KMS-11 (cell line): ENCODE measurements at regions not wholly inside any gene's neighbourhood (a gene's known extent, or its start where the extent isn't known, plus 50 kb on each side); places are given as distances from the start of the nearest gene placed in this dataset.

Experiments used
- H2AFZ ChIP-seq: fragments of 200-600 bp; sonication (generic); 2 replicates; pipeline ENCODE4 v1.6.1; 2016; ENCODE audit warnings: antibody characterized with exemption, mixed run types, low read depth
- H3K27ac ChIP-seq: fragments of 200-600 bp; sonication (generic); 2 replicates; pipeline ENCODE4 v1.6.1; 2016; ENCODE audit warnings: mild to moderate bottlenecking, mixed run types
- H3K27me3 ChIP-seq: fragments of 200-600 bp; sonication (generic); 2 replicates; pipeline ENCODE4 v1.6.1; 2017; ENCODE audit warnings: mild to moderate bottlenecking, low read depth, mixed run types, moderate library complexity; ENCODE audit not compliant: insufficient read depth
- H3K36me3 ChIP-seq: fragments of 200-600 bp; sonication (generic); 2 replicates; pipeline ENCODE4 v1.6.1; 2017; ENCODE audit warnings: mild to moderate bottlenecking, mixed run types; ENCODE audit not compliant: insufficient read depth
- H3K4me1 ChIP-seq: fragments of 200-600 bp; sonication (generic); 2 replicates; pipeline ENCODE4 v1.6.1; 2016; ENCODE audit warnings: mild to moderate bottlenecking, low read depth, mixed run types; ENCODE audit not compliant: poor library complexity, severe bottlenecking
- H3K4me2 ChIP-seq: fragments of 200-600 bp; sonication (generic); 2 replicates; pipeline ENCODE4 v1.7.0; 2016; ENCODE audit warnings: mild to moderate bottlenecking, mixed run types
- H3K4me3 ChIP-seq: fragments of 200-600 bp; sonication (generic); IDR thresholded peaks from 2 replicates; pipeline ENCODE4 v1.6.1; 2017; ENCODE audit warnings: low read depth, low read length, mixed read lengths; ENCODE audit not compliant: insufficient read depth
- H3K79me2 ChIP-seq: fragments of 200-600 bp; sonication (generic); 2 replicates; pipeline ENCODE4 v1.6.1; 2016; ENCODE audit warnings: low read depth, mixed run types; ENCODE audit not compliant: insufficient read depth
- H3K9ac ChIP-seq: fragments of 200-600 bp; sonication (generic); 2 replicates; pipeline ENCODE4 v1.6.1; 2016; ENCODE audit warnings: mild to moderate bottlenecking, mixed run types
- H4K20me1 ChIP-seq: fragments of 200-600 bp; sonication (generic); 2 replicates; pipeline ENCODE4 v1.6.1; 2016; ENCODE audit warnings: mild to moderate bottlenecking, mixed run types; ENCODE audit not compliant: insufficient read depth
- CTCF ChIP-seq: fragments of 200-600 bp; sonication (generic); conservative IDR thresholded peaks from 2 replicates; pipeline ENCODE4 v1.6.1; 2017; ENCODE audit warnings: low read depth, mild to moderate bottlenecking, antibody characterized with exemption, low read length, moderate library complexity, mixed read lengths

GRCh38 chr2:190829642-190830041, 51.0 kb upstream of the GLS start:
- Histone ChIP-seq H3K36me3 (no peaks in the 10 kb centered on the region), H4K20me1 (no peaks in the 10 kb centered on the region)
- no peak for TF ChIP-seq CTCF

More at GRCh38 chr2:190829642-190830041, 51.0 kb upstream of the GLS start:
- H2AFZ ChIP-seq, result no peak overlapping the region
- H3K4me3 ChIP-seq, result no peak overlapping the region
- no peak overlapping the region for H3K4me2 ChIP-seq
- H3K4me1 ChIP-seq, result no peaks in the 10 kb centered on the region
- no peak overlapping the region for H3K27ac ChIP-seq
- H3K27me3 ChIP-seq, result no peaks in the 10 kb centered on the region
- no peaks in the 10 kb centered on the region for H3K79me2 ChIP-seq
- H3K9ac ChIP-seq, result no peak overlapping the region
